ENCODE measurements at regions not wholly inside any gene's neighbourhood (a gene's known extent, or its start where the extent isn't known, plus 50 kb on each side); places are given as distances from the start of the nearest gene placed in this dataset.

- intact Hi-C loops (cut with micrococcal nuclease) = no loop called here
- DNase-seq = no peak
- Histone ChIP-seq H3K4me1 (no peaks in the 10 kb centered on the region), H3K4me3 (no peak overlapping the region), H3K36me3 (no peaks in the 10 kb centered on the region), H3K27ac (replicated peaks) (no peak overlapping the region), H3K9me3 (replicated peaks) (no peaks in the 10 kb centered on the region), H3K27me3 (ENCODE audit: low read depth) (no peaks in the 10 kb centered on the region)
- no peak for TF ChIP-seq CTCF (IDR thresholded peaks at IDR 0.05; ENCODE audit: borderline replicate concordance)
These were observed 126.0 kb downstream of the CD83 start for GRCh38 chr6:14243597-14243996.

GRCh38 chr6:14246876-14247275 is 129.3 kb downstream of the CD83 start:
- TF ChIP-seq CTCF (IDR thresholded peaks at IDR 0.05; ENCODE audit: borderline replicate concordance) = no peak
- H3K36me3 ChIP-seq = no peaks in the 10 kb centered on the region
- H3K27me3 ChIP-seq (ENCODE audit: low read depth) = no peaks in the 10 kb centered on the region
- no peaks in the 10 kb centered on the region for H3K9me3 ChIP-seq (replicated peaks)
- no peak for DNase-seq
- no peak overlapping the region for H3K4me3 ChIP-seq
- intact Hi-C loops (cut with micrococcal nuclease) = no loop called here
- H3K4me1 ChIP-seq = no peaks in the 10 kb centered on the region
- H3K27ac ChIP-seq (replicated peaks) = no peak overlapping the region

- no peak for TF ChIP-seq CTCF (IDR thresholded peaks at IDR 0.05; ENCODE audit: borderline replicate concordance)
- Histone ChIP-seq H3K4me3 (no peak overlapping the region), H3K9me3 (replicated peaks) (no peaks in the 10 kb centered on the region), H3K36me3 (no peaks in the 10 kb centered on the region), H3K27ac (replicated peaks) (no peak overlapping the region), H3K4me1 (no peaks in the 10 kb centered on the region), H3K27me3 (ENCODE audit: low read depth) (no peaks in the 10 kb centered on the region)
- intact Hi-C loops (cut with micrococcal nuclease) = no loop called here
- no peak for DNase-seq
These were observed 133.0 kb downstream of the CD83 start for GRCh38 chr6:14250573-14250972.

GRCh38 chr6:14252271-14252850 is 134.8 kb downstream of the CD83 start:
- Histone ChIP-seq H3K4me3 (no peak overlapping the region), H3K9me3 (replicated peaks) (no peaks in the 10 kb centered on the region), H3K36me3 (no peaks in the 10 kb centered on the region), H3K27me3 (ENCODE audit: low read depth) (no peaks in the 10 kb centered on the region), H3K27ac (replicated peaks) (no peak overlapping the region), H3K4me1 (no peaks in the 10 kb centered on the region)
- no peak for DNase-seq
- no peak for TF ChIP-seq CTCF (IDR thresholded peaks at IDR 0.05; ENCODE audit: borderline replicate concordance)
- intact Hi-C loops (cut with micrococcal nuclease) = no loop called here

DNA sequence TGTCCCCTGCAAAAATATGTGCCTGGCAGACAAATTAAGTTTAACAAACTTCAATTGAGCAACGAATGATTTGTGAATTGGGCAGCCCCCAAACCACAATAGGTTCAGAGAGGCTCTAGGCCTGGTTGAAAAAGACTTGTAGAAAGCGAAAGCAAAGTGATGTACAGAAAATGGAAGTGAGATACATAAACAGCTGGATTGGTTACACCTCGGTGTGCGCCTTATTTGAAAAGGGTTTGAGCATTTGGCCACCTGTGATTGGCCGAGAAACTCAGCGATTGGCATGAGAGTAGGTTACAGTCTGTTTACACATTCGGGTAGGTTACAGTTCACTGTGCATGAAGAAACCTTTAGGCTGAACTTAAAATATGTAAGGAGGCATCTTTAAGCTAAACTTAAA is 136.9 kb downstream of the CD83 start:
- TF ChIP-seq CTCF (IDR thresholded peaks at IDR 0.05; ENCODE audit: borderline replicate concordance) = no peak
- DNase-seq = no peak
- Histone ChIP-seq H3K36me3 (no peaks in the 10 kb centered on the region), H3K27ac (replicated peaks) (no peak overlapping the region), H3K4me3 (no peak overlapping the region), H3K9me3 (replicated peaks) (no peaks in the 10 kb centered on the region), H3K4me1 (no peaks in the 10 kb centered on the region), H3K27me3 (ENCODE audit: low read depth) (no peaks in the 10 kb centered on the region)
- intact Hi-C loops (cut with micrococcal nuclease) = no loop called here
